Osteocyte (in vitro differentiated cells): ENCODE measurements at regions not wholly inside any gene's neighbourhood (a gene's known extent, or its start where the extent isn't known, plus 50 kb on each side); places are given as distances from the start of the nearest gene placed in this dataset.

ENCODE experiments used
- DNase-seq: peaks from one replicate; pipeline ENCODE4 v3.0.0; 2021; ENCODE audit warnings: mixed read lengths; ENCODE audit not compliant: unreplicated experiment; ENCODE audit errors: extremely low spot score
- H3K27ac Mint-ChIP-seq: one replicate; pipeline ENCODE4 v1.8.0; 2021; ENCODE audit warnings: mild to moderate bottlenecking, mixed read lengths; ENCODE audit not compliant: unreplicated experiment
- H3K27me3 Mint-ChIP-seq: one replicate; pipeline ENCODE4 v1.8.0; 2021; ENCODE audit warnings: mixed read lengths; ENCODE audit not compliant: unreplicated experiment
- H3K36me3 Mint-ChIP-seq: one replicate; pipeline ENCODE4 v1.8.0; 2021; ENCODE audit warnings: mixed read lengths; ENCODE audit not compliant: unreplicated experiment
- H3K4me1 Mint-ChIP-seq: one replicate; pipeline ENCODE4 v1.8.0; 2021; ENCODE audit warnings: mixed read lengths; ENCODE audit not compliant: unreplicated experiment
- H3K4me3 Mint-ChIP-seq: one replicate; pipeline ENCODE4 v1.8.0; 2021; ENCODE audit warnings: mild to moderate bottlenecking, moderate library complexity, mixed read lengths; ENCODE audit not compliant: unreplicated experiment
- H3K9me3 Mint-ChIP-seq: one replicate; pipeline ENCODE4 v1.8.0; 2021; ENCODE audit warnings: mixed read lengths; ENCODE audit not compliant: unreplicated experiment
- TF ChIP-seq, protein P1 (sequence below): fragments of 200-600 bp; sonication (generic); IDR thresholded peaks from 2 replicates; pipeline ENCODE4 v1.5.0; 2021; ENCODE audit warnings: antibody characterized with exemption, mild to moderate bottlenecking, moderate library complexity

DNA sequence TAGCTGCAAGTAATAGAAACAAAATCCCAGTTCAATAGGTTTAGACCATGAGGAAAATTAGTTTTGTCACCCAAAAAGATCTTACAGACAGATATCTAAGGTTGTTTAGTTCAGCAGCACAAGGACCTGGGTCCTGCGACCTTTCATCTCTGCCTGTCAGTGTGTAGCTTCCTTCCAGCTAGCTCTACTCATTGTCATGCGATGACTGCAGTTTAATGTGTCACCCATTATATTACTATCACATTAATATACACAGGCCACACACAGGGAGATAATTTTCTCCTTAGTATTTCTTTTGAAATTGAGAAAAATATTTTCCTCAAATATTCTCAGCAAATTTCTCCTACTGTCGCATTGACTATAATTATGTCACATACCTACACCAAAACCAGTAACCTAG lies 232.1 kb upstream of the ARSJ start:
- H3K27me3 Mint-ChIP-seq: no peaks in the 10 kb centered on the region
- no peak overlapping the region for H3K4me3 Mint-ChIP-seq
- H3K36me3 Mint-ChIP-seq: no peaks in the 10 kb centered on the region
- TF ChIP-seq, protein P1, sequence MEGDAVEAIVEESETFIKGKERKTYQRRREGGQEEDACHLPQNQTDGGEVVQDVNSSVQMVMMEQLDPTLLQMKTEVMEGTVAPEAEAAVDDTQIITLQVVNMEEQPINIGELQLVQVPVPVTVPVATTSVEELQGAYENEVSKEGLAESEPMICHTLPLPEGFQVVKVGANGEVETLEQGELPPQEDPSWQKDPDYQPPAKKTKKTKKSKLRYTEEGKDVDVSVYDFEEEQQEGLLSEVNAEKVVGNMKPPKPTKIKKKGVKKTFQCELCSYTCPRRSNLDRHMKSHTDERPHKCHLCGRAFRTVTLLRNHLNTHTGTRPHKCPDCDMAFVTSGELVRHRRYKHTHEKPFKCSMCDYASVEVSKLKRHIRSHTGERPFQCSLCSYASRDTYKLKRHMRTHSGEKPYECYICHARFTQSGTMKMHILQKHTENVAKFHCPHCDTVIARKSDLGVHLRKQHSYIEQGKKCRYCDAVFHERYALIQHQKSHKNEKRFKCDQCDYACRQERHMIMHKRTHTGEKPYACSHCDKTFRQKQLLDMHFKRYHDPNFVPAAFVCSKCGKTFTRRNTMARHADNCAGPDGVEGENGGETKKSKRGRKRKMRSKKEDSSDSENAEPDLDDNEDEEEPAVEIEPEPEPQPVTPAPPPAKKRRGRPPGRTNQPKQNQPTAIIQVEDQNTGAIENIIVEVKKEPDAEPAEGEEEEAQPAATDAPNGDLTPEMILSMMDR: no peak
- peaks cover 6% of the 10 kb centered on the region for H3K9me3 Mint-ChIP-seq
- DNase-seq: no peak
- peaks cover 7% of the 10 kb centered on the region for H3K4me1 Mint-ChIP-seq
- H3K27ac Mint-ChIP-seq: no peak overlapping the region

DNA sequence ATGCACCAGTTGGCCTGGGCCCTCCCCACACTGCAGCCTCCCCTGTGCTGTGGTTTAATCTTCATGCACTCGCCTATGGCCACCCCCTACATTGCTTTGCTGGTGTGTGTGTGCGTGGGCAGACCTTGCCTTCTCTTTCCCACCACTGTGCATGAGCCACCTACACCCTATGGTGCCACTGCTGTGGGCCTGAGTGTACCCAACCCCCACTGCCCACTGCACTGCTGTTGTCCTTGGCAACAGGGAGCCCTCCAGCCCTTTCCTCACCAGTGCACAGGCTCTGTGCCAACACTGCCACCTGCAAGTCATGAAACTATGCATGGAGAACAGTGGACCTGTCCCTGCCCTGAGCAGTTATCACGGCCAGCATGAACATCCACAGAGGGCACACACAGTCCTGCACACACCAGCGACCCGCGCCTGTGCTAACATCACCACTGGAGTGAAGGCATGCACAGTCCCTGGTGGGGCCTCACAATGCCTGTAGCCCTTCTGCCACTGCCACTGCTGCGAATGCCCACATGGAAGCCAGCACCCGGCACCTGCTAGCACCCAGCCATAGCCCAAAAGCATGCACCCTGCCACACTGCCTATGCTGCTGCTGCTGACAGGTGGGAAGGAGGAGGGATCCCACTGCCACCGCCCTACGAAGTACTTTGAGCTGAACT lies 237.8 kb upstream of the ARSJ start:
- Mint-ChIP-seq H3K9me3 (peaks cover 6% of the 10 kb centered on the region), H3K36me3 (no peaks in the 10 kb centered on the region), H3K4me1 (peaks cover 1% of the 10 kb centered on the region), H3K27me3 (no peaks in the 10 kb centered on the region), H3K27ac (no peak overlapping the region), H3K4me3 (no peak overlapping the region)
- DNase-seq: no peak
- TF ChIP-seq, protein P1: no peak

DNA sequence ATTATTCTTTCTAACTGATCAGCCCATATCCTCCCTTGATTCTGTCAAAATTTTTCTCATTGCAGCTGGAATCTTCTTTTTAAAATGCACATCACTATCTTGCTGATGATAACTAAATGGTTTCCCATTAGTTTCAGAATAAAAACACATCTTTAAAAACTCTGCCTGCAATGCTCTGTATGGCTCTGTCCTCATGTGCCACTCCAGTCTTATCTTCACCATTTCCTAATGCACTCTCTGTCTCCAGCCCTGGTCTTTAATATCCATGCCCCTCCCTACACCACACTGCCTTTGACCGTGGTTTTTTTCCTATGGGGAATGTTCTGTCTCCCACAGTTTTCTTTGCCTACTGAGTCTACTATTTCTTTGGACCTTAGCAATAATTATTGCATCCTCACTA lies 244.1 kb upstream of the ARSJ start:
- Mint-ChIP-seq H3K9me3 (no peaks in the 10 kb centered on the region), H3K4me1 (no peaks in the 10 kb centered on the region), H3K36me3 (no peaks in the 10 kb centered on the region), H3K27ac (no peak overlapping the region), H3K27me3 (no peaks in the 10 kb centered on the region), H3K4me3 (no peak overlapping the region)
- TF ChIP-seq, protein P1: no peak
- DNase-seq: no peak

DNA sequence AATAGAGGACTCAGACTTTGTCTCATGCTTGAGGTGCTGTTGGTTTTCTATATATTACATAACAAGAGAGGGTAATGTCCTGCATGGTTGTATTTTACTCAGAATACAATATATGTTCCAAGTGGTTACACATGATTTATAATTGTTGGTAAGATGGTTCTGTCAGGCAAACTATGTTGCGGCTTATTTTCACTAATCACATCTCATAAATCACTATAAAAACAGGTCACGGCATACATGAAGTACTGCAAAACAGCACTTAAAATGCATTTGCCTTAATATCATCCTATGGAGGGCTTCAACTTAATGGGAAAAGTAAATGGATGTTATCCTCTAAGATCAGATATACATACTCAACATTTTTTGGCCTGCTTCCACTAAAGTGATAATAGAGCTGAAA lies 246.0 kb upstream of the ARSJ start:
- Mint-ChIP-seq H3K4me3 (no peak overlapping the region), H3K27ac (no peak overlapping the region), H3K27me3 (no peaks in the 10 kb centered on the region), H3K4me1 (no peaks in the 10 kb centered on the region), H3K9me3 (no peaks in the 10 kb centered on the region), H3K36me3 (no peaks in the 10 kb centered on the region)
- TF ChIP-seq, protein P1: no peak
- no peak for DNase-seq

DNA sequence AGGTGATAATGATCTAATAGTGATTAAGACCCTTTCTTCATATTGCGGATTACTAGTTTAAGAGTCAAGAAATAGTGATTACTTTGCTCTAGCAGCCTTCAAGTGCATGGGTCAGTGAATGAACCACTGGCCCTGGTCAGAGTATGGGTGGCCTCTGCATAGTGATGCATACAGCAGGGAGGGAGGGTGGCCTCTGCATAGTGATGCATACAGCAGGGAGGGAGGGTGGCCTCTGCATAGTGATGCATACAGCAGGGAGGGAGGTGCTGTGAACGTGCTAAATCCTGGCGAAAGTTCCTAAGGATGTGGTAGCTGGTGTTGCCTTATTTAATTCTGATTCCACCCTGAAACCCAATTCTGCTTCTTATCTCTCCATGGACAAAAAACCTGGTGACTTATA lies 246.7 kb upstream of the ARSJ start:
- DNase-seq: no peak
- no peaks in the 10 kb centered on the region for H3K9me3 Mint-ChIP-seq
- H3K4me3 Mint-ChIP-seq: no peak overlapping the region
- H3K4me1 Mint-ChIP-seq: no peaks in the 10 kb centered on the region
- TF ChIP-seq, protein P1: no peak
- H3K27me3 Mint-ChIP-seq: no peaks in the 10 kb centered on the region
- H3K27ac Mint-ChIP-seq: no peak overlapping the region
- H3K36me3 Mint-ChIP-seq: no peaks in the 10 kb centered on the region
